ENCODE measurements at regions not wholly inside any gene's neighbourhood (a gene's known extent, or its start where the extent isn't known, plus 50 kb on each side); places are given as distances from the start of the nearest gene placed in this dataset.
"Not testable (repeated sequence)": the region's sequence is repeated elsewhere in the genome, so short reads cannot be mapped to it uniquely, and the experiment has no call there.

GRCh38 chr7:125246706-125247105, 317.1 kb upstream of the POT1 start:
- DNase-seq: no peak

GRCh38 chr7:125241548-125241947, 311.9 kb upstream of the POT1 start:
- no peak for DNase-seq

- no peak for DNase-seq
Measured at GRCh38 chr7:125222596-125222995, 293.0 kb upstream of the POT1 start.

- DNase-seq: no peak
Measured at GRCh38 chr7:125218076-125218475, 288.5 kb upstream of the POT1 start.

GRCh38 chr7:125201002-125201401, 271.4 kb upstream of the POT1 start:
- DNase-seq: no peak

- DNase-seq: no peak
Measured at GRCh38 chr7:125197731-125198393, 268.2 kb upstream of the POT1 start.

- DNase-seq: no peak
Measured at GRCh38 chr7:125195156-125195555, 265.5 kb upstream of the POT1 start.

GRCh38 chr7:125193263-125193662, 263.6 kb upstream of the POT1 start:
- DNase-seq: no peak

GRCh38 chr7:125184801-125185200, 255.2 kb upstream of the POT1 start:
- no peak for DNase-seq

GRCh38 chr7:125181569-125182267, 252.1 kb upstream of the POT1 start:
- not testable (repeated sequence) for DNase-seq

- no peak for DNase-seq
Measured at GRCh38 chr7:125173571-125173970, 243.9 kb upstream of the POT1 start.

- no peak for DNase-seq
Measured at GRCh38 chr7:125169088-125169487, 239.5 kb upstream of the POT1 start.

- no peak for DNase-seq
Measured at GRCh38 chr7:125154930-125155329, 225.3 kb upstream of the POT1 start.

GRCh38 chr7:125149151-125149550, 219.5 kb upstream of the POT1 start:
- DNase-seq: peak; percentile 0

GRCh38 chr7:125147047-125147446, 217.4 kb upstream of the POT1 start:
- no peak for DNase-seq

GRCh38 chr7:125136755-125137532, 207.3 kb upstream of the POT1 start:
- no peak for DNase-seq

- DNase-seq: no peak
Measured at GRCh38 chr7:125136341-125136740, 206.7 kb upstream of the POT1 start.

- no peak for DNase-seq
Measured at GRCh38 chr7:125130173-125130572, 200.5 kb upstream of the POT1 start.

- no peak for DNase-seq
Measured at GRCh38 chr7:125127304-125127703, 197.7 kb upstream of the POT1 start.

GRCh38 chr7:125126376-125126775, 196.8 kb upstream of the POT1 start:
- DNase-seq: peak; percentile 7

GRCh38 chr7:125125315-125125714, 195.7 kb upstream of the POT1 start:
- DNase-seq: no peak

GRCh38 chr7:125122173-125122572, 192.5 kb upstream of the POT1 start:
- no peak for DNase-seq

- no peak for DNase-seq
Measured at GRCh38 chr7:125119559-125120115, 190.0 kb upstream of the POT1 start.

All from fibroblast of skin of scalp (primary cell).